ENCODE measurements at regions not wholly inside any gene's neighbourhood (a gene's known extent, or its start where the extent isn't known, plus 50 kb on each side); places are given as distances from the start of the nearest gene placed in this dataset.

DNA sequence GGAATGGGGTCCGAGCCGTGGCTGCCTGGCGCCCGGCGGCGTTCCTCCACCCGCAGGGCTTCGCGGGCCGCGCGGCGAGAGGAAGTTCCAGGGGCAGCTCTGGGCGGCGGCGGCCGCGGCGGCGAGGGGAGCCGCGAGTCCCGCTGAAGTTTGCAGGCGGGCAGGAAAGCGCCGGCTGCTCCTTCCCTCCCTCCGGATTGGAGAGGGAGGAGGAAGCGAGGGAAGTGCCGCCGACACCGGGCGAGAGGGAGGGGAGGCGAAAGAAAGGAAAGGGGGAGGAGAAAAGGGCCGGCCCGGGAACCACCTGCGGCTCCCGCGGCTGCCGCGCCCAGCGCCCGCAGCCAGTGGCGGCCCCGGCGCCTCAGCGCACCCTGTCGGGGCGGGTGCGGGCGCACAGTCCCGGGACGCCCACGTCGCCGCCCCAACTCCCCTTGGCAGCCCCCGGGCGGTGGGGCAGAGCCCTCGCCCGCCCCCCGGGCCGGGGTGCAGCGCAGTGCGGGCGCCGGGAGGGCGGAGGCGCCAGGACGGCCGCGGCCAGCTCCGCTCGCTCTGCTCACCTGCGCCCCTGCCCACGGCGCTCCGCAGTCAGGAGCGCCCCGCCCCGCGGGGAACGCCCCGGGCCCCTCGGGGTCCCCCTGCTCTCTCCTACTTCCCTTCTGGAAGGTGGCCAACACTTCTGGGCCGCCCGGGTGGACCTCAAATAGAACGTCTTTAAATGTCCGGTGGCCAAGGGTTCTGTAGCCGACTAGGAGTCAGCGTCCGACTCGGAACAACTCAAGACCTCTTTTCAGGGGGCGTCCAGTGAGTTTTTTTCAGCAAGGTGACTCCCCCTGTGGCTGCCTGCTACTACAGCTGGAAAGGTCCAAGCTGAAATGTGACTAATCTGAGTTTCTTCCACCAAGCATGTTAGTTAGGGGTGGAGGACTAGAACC is 80.3 kb upstream of the CCDC28A start:
- Histone ChIP-seq H3K9me3 (no peaks in the 10 kb centered on the region), H3K4me1 (peaks cover 0 to 3% of the 10 kb centered on the region in 2 donors), H3K27ac (peak overlapping the region in 1 of 2 donors; percentile 66), H3K4me3 (peak overlapping the region; percentile 90 to 98), H3K27me3 (no peaks in the 10 kb centered on the region), H3K36me3 (no peaks in the 10 kb centered on the region)
- intact Hi-C loops (cut with DNase I) = loop anchor here (2.0 to 5.0 kb wide), 2 partner anchors 80 to 101 kb away; partner anchors contain the start of gene CCDC28A
- DNase-seq (ENCODE audit: low spot score in 2 of 2) = peak in 1 of 2 donors; percentile 71
- TF ChIP-seq, protein P1, sequence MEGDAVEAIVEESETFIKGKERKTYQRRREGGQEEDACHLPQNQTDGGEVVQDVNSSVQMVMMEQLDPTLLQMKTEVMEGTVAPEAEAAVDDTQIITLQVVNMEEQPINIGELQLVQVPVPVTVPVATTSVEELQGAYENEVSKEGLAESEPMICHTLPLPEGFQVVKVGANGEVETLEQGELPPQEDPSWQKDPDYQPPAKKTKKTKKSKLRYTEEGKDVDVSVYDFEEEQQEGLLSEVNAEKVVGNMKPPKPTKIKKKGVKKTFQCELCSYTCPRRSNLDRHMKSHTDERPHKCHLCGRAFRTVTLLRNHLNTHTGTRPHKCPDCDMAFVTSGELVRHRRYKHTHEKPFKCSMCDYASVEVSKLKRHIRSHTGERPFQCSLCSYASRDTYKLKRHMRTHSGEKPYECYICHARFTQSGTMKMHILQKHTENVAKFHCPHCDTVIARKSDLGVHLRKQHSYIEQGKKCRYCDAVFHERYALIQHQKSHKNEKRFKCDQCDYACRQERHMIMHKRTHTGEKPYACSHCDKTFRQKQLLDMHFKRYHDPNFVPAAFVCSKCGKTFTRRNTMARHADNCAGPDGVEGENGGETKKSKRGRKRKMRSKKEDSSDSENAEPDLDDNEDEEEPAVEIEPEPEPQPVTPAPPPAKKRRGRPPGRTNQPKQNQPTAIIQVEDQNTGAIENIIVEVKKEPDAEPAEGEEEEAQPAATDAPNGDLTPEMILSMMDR (IDR thresholded peaks at IDR 0.05) = no peak

DNA sequence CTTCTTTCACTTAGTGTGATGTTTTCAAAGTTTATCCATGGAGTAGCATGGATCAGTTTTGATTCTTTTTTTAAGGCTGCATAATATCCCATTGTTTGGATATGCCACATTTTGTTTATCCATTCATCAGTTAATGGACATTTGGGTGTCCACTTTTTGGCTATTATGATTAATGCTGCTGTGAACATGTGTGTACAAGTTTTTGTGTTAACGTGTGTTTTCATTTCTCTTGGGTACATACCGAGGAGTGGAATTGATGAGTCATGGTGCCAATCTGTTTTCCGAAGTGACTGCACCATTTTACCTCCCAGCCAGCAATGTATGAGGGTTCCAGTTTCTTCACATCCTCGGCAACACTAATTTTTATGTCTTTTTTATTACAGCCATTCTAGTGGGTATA is 78.4 kb upstream of the CCDC28A start:
- peaks cover 0 to 3% of the 10 kb centered on the region in 2 donors for H3K4me1 ChIP-seq
- no peaks in the 10 kb centered on the region for H3K9me3 ChIP-seq
- DNase-seq (ENCODE audit: low spot score in 2 of 2) = no peak
- H3K27ac ChIP-seq = no peak overlapping the region
- no peak overlapping the region for H3K4me3 ChIP-seq
- intact Hi-C loops (cut with DNase I) = no loop called here
- TF ChIP-seq, protein P1 (IDR thresholded peaks at IDR 0.05) = no peak
- no peaks in the 10 kb centered on the region for H3K36me3 ChIP-seq
- no peaks in the 10 kb centered on the region for H3K27me3 ChIP-seq

DNA sequence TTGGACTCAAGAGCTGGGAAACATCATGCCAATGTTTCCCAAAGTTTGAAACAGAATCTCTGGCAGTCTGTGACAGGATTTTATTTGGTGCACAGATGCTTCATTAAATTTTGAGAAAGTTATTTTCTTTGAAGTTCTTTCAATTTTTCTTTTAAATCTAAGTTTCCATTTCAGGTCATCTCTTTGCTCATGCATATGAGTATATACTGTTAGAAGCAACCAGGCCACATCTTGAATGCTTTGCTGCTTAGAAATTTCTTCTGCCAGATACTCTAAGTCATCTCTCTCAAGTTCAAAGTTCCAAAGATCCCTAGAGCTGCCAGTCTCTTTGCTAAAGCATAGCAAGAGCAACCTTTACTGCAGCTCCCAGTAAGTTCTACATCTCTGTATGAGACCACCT is 59.1 kb upstream of the CCDC28A start:
- no peak overlapping the region for H3K27ac ChIP-seq
- no peak for DNase-seq (ENCODE audit: low spot score in 2 of 2)
- no peaks in the 10 kb centered on the region for H3K27me3 ChIP-seq
- intact Hi-C loops (cut with DNase I) = no loop called here
- no peaks in the 10 kb centered on the region for H3K36me3 ChIP-seq
- H3K4me3 ChIP-seq = no peak overlapping the region
- peaks cover 0 to 10% of the 10 kb centered on the region in 2 donors for H3K9me3 ChIP-seq
- TF ChIP-seq, protein P1 (IDR thresholded peaks at IDR 0.05) = no peak
- no peaks in the 10 kb centered on the region for H3K4me1 ChIP-seq

DNA sequence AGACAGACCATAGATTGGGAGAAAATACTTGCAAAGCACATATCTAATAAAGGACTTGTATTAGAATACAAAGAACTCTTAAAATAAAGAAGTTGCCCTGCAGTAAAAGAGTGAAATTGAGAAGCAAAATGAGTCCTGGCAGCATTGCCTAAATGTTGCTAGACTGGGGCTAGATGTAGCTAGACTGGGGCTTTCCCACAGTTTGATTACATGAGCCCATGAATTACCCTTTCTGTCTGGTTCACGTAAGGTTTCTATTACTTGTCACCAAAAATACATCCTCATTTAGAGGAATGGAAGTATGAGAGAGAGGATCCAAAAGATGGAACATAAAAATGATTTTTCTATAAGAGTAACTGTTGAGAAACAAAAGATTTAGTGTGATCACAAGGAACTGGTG is 57.6 kb upstream of the CCDC28A start:
- Histone ChIP-seq H3K4me1 (no peaks in the 10 kb centered on the region), H3K27me3 (no peaks in the 10 kb centered on the region), H3K4me3 (no peak overlapping the region), H3K9me3 (peaks cover 0 to 10% of the 10 kb centered on the region in 2 donors), H3K36me3 (no peaks in the 10 kb centered on the region), H3K27ac (no peak overlapping the region)
- TF ChIP-seq, protein P1 (IDR thresholded peaks at IDR 0.05) = no peak
- no peak for DNase-seq (ENCODE audit: low spot score in 2 of 2)
- intact Hi-C loops (cut with DNase I) = no loop called here

DNA sequence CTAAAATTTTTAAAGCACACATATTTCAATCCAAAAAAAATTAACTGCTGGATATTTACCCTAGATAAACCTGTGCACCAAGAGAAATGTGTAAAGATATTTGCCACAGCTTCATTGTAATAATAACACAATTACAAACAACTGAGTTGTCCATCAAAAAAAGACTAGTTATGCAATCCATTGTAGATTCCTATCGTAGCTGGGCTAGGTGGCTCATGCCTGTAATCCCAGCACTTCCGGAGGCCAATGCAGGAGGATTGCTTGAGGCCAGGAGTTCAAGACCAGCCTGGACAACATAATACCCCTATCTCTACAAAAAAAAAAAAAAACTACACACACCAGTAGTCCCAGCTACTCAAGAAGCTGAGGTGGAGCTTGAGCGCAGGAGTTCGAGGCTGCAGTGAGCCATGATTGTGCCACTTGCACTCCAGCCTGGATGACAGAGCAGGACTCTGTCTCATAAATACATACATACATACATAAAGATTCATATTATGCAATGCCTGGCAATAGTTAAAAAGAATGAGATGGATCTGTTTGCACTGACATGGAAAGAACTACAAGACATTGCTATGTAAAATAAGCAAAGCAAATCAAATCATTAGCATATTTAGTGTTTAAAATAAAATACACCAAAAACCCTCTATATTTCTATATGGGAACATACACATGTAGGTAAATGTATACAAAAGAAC is 56.5 kb upstream of the CCDC28A start:
- Histone ChIP-seq H3K27ac (no peak overlapping the region), H3K4me3 (no peak overlapping the region), H3K4me1 (no peaks in the 10 kb centered on the region), H3K27me3 (no peaks in the 10 kb centered on the region), H3K36me3 (no peaks in the 10 kb centered on the region), H3K9me3 (peaks cover 0 to 10% of the 10 kb centered on the region in 2 donors)
- TF ChIP-seq, protein P1 (IDR thresholded peaks at IDR 0.05) = no peak
- intact Hi-C loops (cut with DNase I) = no loop called here
- no peak for DNase-seq (ENCODE audit: low spot score in 2 of 2)

All from ascending aorta (tissue), 2 donors.